ENCODE measurements at regions not wholly inside any gene's neighbourhood (a gene's known extent, or its start where the extent isn't known, plus 50 kb on each side); places are given as distances from the start of the nearest gene placed in this dataset.

GRCh38 chr6:144879436-144879835 is 594.3 kb downstream of the UTRN start:
- TF ChIP-seq CTCF (IDR thresholded peaks at IDR 0.05; ENCODE audit: low read length) (no peak), EZH2 (IDR thresholded peaks at IDR 0.05; ENCODE audit: borderline replicate concordance, low read length) (no peak)

Measured in OCI-LY1 (cell line).